ENCODE measurements at regions not wholly inside any gene's neighbourhood (a gene's known extent, or its start where the extent isn't known, plus 50 kb on each side); places are given as distances from the start of the nearest gene placed in this dataset.

DNA sequence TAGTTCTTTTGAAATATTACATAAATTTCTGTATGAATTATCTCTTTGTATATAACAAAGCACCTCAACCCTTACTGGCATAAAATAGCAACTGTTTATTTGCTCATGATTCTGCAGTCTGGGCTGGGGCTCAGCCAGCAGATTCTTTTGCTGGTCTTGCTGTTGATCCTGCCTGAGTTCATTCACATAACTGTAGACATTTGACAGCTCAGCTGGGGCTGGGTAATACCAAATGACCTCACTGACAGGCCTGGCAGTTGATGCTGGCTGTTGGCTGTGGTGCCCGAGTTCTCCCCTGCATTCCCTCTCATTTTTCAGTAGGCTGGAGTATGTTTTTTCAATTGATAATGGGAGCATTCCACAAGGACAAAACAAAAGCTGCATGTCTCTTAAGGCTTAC lies 449.9 kb upstream of the GOLIM4 start:
- Histone ChIP-seq H3K27ac (ENCODE audit: low read depth, low read length, poor library complexity, severe bottlenecking) (no peak overlapping the region), H4K20me1 (ENCODE audit: insufficient read depth, low read length) (no peaks in the 10 kb centered on the region), H3K27me3 (ENCODE audit: insufficient read depth, low read length) (no peaks in the 10 kb centered on the region), H3F3A (ENCODE audit: insufficient read depth, low read length) (no peaks in the 10 kb centered on the region), H3K4me1 (ENCODE audit: insufficient read depth, low read length, severe bottlenecking) (no peaks in the 10 kb centered on the region), H3K4me2 (ENCODE audit: low read length) (no peak overlapping the region), H3K9ac (ENCODE audit: low read length) (no peak overlapping the region), H3K4me3 (ENCODE audit: low read depth, low read length, poor library complexity, severe bottlenecking) (no peak overlapping the region), H2AFZ (ENCODE audit: low read length) (no peak overlapping the region), H3K9me3 (ENCODE audit: low read length) (no peaks in the 10 kb centered on the region), H3K36me3 (ENCODE audit: insufficient read depth, low read length) (no peaks in the 10 kb centered on the region), H3K79me2 (ENCODE audit: insufficient read depth, low read length) (no peaks in the 10 kb centered on the region), H3K9me2 (ENCODE audit: low read depth, low read length) (no peaks in the 10 kb centered on the region)
- TF ChIP-seq, protein P1, sequence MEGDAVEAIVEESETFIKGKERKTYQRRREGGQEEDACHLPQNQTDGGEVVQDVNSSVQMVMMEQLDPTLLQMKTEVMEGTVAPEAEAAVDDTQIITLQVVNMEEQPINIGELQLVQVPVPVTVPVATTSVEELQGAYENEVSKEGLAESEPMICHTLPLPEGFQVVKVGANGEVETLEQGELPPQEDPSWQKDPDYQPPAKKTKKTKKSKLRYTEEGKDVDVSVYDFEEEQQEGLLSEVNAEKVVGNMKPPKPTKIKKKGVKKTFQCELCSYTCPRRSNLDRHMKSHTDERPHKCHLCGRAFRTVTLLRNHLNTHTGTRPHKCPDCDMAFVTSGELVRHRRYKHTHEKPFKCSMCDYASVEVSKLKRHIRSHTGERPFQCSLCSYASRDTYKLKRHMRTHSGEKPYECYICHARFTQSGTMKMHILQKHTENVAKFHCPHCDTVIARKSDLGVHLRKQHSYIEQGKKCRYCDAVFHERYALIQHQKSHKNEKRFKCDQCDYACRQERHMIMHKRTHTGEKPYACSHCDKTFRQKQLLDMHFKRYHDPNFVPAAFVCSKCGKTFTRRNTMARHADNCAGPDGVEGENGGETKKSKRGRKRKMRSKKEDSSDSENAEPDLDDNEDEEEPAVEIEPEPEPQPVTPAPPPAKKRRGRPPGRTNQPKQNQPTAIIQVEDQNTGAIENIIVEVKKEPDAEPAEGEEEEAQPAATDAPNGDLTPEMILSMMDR (IDR thresholded peaks at IDR 0.05; ENCODE audit: low read length), result no peak
- no peak for TF ChIP-seq EZH2 (IDR thresholded peaks at IDR 0.05; ENCODE audit: borderline replicate concordance, low read length)

DNA sequence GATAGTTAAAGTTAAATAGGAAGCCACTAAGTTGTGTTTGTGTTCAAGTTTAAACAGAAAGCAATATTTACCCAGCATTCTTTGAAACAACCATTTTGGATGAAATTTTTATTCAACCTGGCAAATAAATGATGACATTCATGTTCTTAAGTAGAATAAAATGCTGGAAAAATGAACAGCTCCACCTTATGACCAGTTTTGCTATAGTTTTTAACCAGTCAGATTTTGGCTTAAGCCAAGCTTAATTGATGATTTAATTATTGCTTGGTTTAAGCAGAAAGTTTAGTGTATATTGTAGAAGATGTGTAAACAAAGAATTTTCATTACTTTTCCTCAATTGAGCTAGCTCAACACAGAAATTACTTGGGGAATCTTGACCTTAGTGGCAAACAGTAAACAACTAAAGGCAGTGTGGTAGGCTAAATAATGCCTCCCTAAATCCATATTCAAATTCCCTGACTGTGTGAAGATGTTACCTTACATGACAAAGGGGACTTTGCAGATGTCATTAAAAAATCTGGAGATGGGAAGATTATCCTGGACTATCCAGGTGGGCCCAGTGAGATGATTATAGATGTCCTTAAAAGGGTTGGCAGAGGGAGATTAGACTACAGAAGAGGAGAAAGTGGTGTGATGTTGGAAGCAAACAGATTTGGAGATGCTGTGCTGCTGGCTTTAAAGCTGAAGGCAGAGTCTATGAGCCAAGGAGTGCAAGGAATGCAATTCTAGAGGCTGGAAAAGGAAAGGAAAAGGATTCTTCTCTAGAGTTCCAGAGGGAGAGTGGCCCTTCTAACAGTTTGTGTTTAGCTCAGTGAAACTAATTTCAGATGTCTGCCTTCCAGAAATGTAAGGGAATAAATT lies 448.6 kb upstream of the GOLIM4 start:
- no peaks in the 10 kb centered on the region for H3K9me3 ChIP-seq (ENCODE audit: low read length)
- no peaks in the 10 kb centered on the region for H3K79me2 ChIP-seq (ENCODE audit: insufficient read depth, low read length)
- no peaks in the 10 kb centered on the region for H3K27me3 ChIP-seq (ENCODE audit: insufficient read depth, low read length)
- H3K9ac ChIP-seq (ENCODE audit: low read length), result no peak overlapping the region
- no peaks in the 10 kb centered on the region for H3K4me1 ChIP-seq (ENCODE audit: insufficient read depth, low read length, severe bottlenecking)
- no peak overlapping the region for H3K27ac ChIP-seq (ENCODE audit: low read depth, low read length, poor library complexity, severe bottlenecking)
- no peak overlapping the region for H3K4me3 ChIP-seq (ENCODE audit: low read depth, low read length, poor library complexity, severe bottlenecking)
- H4K20me1 ChIP-seq (ENCODE audit: insufficient read depth, low read length), result no peaks in the 10 kb centered on the region
- H2AFZ ChIP-seq (ENCODE audit: low read length), result no peak overlapping the region
- H3K9me2 ChIP-seq (ENCODE audit: low read depth, low read length), result no peaks in the 10 kb centered on the region
- no peak for TF ChIP-seq EZH2 (IDR thresholded peaks at IDR 0.05; ENCODE audit: borderline replicate concordance, low read length)
- TF ChIP-seq, protein P1 (IDR thresholded peaks at IDR 0.05; ENCODE audit: low read length), result peak; percentile 32
- H3F3A ChIP-seq (ENCODE audit: insufficient read depth, low read length), result no peaks in the 10 kb centered on the region
- no peaks in the 10 kb centered on the region for H3K36me3 ChIP-seq (ENCODE audit: insufficient read depth, low read length)
- no peak overlapping the region for H3K4me2 ChIP-seq (ENCODE audit: low read length)

DNA sequence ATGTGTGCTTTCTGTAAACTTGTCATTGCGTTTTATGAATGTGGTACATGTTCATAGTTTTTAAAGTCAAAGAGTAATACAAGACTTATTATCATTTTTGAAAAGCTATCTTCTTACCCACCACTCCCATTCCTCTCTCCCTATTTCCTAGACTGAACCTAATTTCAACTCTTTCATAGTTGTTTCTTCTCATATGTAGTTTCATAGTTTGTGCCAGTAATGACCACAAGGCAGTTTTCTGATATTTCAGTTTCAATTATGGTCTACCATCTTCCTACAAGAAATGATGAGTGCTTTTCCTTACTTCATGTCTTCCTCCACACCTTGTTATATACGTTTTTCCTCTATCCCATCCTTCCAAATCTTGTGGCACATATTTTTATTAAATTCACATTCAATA lies 445.0 kb upstream of the GOLIM4 start:
- Histone ChIP-seq H3K4me3 (ENCODE audit: low read depth, low read length, poor library complexity, severe bottlenecking) (no peak overlapping the region), H3K4me2 (ENCODE audit: low read length) (no peak overlapping the region), H3F3A (ENCODE audit: insufficient read depth, low read length) (no peaks in the 10 kb centered on the region), H3K27ac (ENCODE audit: low read depth, low read length, poor library complexity, severe bottlenecking) (no peak overlapping the region), H3K36me3 (ENCODE audit: insufficient read depth, low read length) (no peaks in the 10 kb centered on the region), H3K9me3 (ENCODE audit: low read length) (no peaks in the 10 kb centered on the region), H3K79me2 (ENCODE audit: insufficient read depth, low read length) (no peaks in the 10 kb centered on the region), H3K9me2 (ENCODE audit: low read depth, low read length) (no peaks in the 10 kb centered on the region), H3K9ac (ENCODE audit: low read length) (no peak overlapping the region), H2AFZ (ENCODE audit: low read length) (no peak overlapping the region), H4K20me1 (ENCODE audit: insufficient read depth, low read length) (no peaks in the 10 kb centered on the region), H3K27me3 (ENCODE audit: insufficient read depth, low read length) (no peaks in the 10 kb centered on the region), H3K4me1 (ENCODE audit: insufficient read depth, low read length, severe bottlenecking) (no peaks in the 10 kb centered on the region)
- no peak for TF ChIP-seq EZH2 (IDR thresholded peaks at IDR 0.05; ENCODE audit: borderline replicate concordance, low read length)
- TF ChIP-seq, protein P1 (IDR thresholded peaks at IDR 0.05; ENCODE audit: low read length), result no peak
